GM12878 (cell line): ENCODE measurements at regions not wholly inside any gene's neighbourhood (a gene's known extent, or its start where the extent isn't known, plus 50 kb on each side); places are given as distances from the start of the nearest gene placed in this dataset.

ENCODE experiments used
- CBX5 ChIP-seq: sonication (generic); IDR thresholded peaks from 2 replicates; pipeline ENCODE4 v1.6.1; 2016; ENCODE audit warnings: low read depth, moderate library complexity, mild to moderate bottlenecking, inconsistent platforms
- CHD2 ChIP-seq: IDR thresholded peaks from 2 replicates; pipeline ENCODE4 v1.6.1; 2011; ENCODE audit warnings: low read depth, low read length, improper control_type of control experiment, borderline replicate concordance
- POLR2AphosphoS5 ChIP-seq: IDR thresholded peaks from 2 replicates; pipeline ENCODE4 v1.6.1; 2011; ENCODE audit warnings: mild to moderate bottlenecking, low read length, inconsistent platforms
- ZZZ3 ChIP-seq: IDR thresholded peaks from 2 replicates; pipeline ENCODE4 v1.6.1; 2011; ENCODE audit warnings: low read depth; ENCODE audit not compliant: control insufficient read depth, insufficient read length

- no peak for TF ChIP-seq CBX5
- no peak for TF ChIP-seq ZZZ3
- no peak for TF ChIP-seq CHD2
- TF ChIP-seq POLR2AphosphoS5, result no peak
These were observed 114.7 kb downstream of the TNFAIP3 start for GRCh38 chr6:137981758-137982157.
